Glutamatergic neuron (in vitro differentiated cells): ENCODE measurements at regions not wholly inside any gene's neighbourhood (a gene's known extent, or its start where the extent isn't known, plus 50 kb on each side); places are given as distances from the start of the nearest gene placed in this dataset.
A peak's percentile ranks its signal among the peaks of the same experiment; 100 is the strongest.

Experiments
- DNase-seq: peaks from one replicate; pipeline ENCODE4 v3.0.0; 2022
- H3K27ac Mint-ChIP-seq: one replicate; pipeline ENCODE4 v1.8.0; 2020; ENCODE audit warnings: mild to moderate bottlenecking, mixed read lengths, inconsistent platforms; ENCODE audit not compliant: unreplicated experiment
- H3K27me3 Mint-ChIP-seq: one replicate; pipeline ENCODE4 v1.8.0; 2020; ENCODE audit warnings: mild to moderate bottlenecking, moderate library complexity, mixed read lengths, inconsistent platforms; ENCODE audit not compliant: unreplicated experiment
- H3K36me3 Mint-ChIP-seq: one replicate; pipeline ENCODE4 v1.8.0; 2020; ENCODE audit warnings: mild to moderate bottlenecking, mixed read lengths, inconsistent platforms; ENCODE audit not compliant: unreplicated experiment
- H3K4me1 Mint-ChIP-seq: one replicate; pipeline ENCODE4 v1.8.0; 2020; ENCODE audit warnings: mild to moderate bottlenecking, low read depth, mixed read lengths, inconsistent platforms; ENCODE audit not compliant: unreplicated experiment
- H3K4me3 Mint-ChIP-seq: one replicate; pipeline ENCODE4 v1.8.0; 2020; ENCODE audit warnings: mild to moderate bottlenecking, mixed read lengths, inconsistent platforms; ENCODE audit not compliant: unreplicated experiment
- H3K9me3 Mint-ChIP-seq: one replicate; pipeline ENCODE4 v1.8.0; 2020; ENCODE audit warnings: mild to moderate bottlenecking, moderate library complexity, mixed read lengths, inconsistent platforms; ENCODE audit not compliant: unreplicated experiment
- CTCF ChIP-seq: fragments of 200-600 bp; sonication (generic); IDR thresholded peaks from one replicate; pipeline ENCODE4 v1.5.0; 2021; ENCODE audit not compliant: partially characterized antibody, unreplicated experiment

GRCh38 chr11:90788961-90789360, 566.1 kb upstream of the CHORDC1 start:
- Mint-ChIP-seq H3K27me3 (peaks cover 1% of the 10 kb centered on the region), H3K4me3 (no peak overlapping the region), H3K36me3 (peaks cover 15% of the 10 kb centered on the region), H3K9me3 (peaks cover 2% of the 10 kb centered on the region), H3K4me1 (peaks cover 4% of the 10 kb centered on the region), H3K27ac (no peak overlapping the region)
- TF ChIP-seq CTCF = no peak
- DNase-seq = no peak

DNA sequence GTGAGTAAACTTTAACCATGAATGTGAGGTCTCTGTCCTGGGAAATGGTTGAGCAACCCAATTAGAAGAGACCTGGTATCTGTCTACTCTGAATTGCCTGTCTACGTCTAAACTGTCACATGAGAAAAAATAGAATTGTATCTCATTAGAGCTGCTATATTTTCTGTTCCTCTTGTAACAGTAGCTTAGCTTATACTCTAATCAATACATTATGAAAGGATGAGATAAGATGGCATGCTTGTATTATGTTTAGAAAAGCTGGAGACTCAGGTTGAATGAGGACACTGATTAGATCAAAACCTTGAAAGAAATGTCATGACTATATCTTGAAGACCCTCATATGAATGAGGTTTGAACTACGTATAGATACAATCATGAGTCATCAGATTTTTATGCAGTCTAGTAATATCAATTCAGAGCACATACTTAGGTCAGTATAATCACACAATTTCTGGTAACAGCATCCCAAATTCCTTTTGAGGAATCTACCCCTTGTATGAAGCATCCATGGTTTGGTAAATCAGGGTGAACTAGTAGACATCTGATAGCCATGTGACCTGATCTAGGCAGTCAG, 561.5 kb upstream of the CHORDC1 start:
- Mint-ChIP-seq H3K36me3 (peaks cover 4% of the 10 kb centered on the region), H3K9me3 (peaks cover 2% of the 10 kb centered on the region), H3K4me1 (peaks cover 6% of the 10 kb centered on the region), H3K27ac (no peak overlapping the region), H3K27me3 (no peaks in the 10 kb centered on the region), H3K4me3 (no peak overlapping the region)
- DNase-seq = no peak
- TF ChIP-seq CTCF = no peak

GRCh38 chr11:90783111-90783510, 560.3 kb upstream of the CHORDC1 start:
- no peaks in the 10 kb centered on the region for H3K27me3 Mint-ChIP-seq
- H3K4me1 Mint-ChIP-seq = peaks cover 6% of the 10 kb centered on the region
- DNase-seq = no peak
- no peaks in the 10 kb centered on the region for H3K9me3 Mint-ChIP-seq
- H3K4me3 Mint-ChIP-seq = no peak overlapping the region
- H3K27ac Mint-ChIP-seq = no peak overlapping the region
- H3K36me3 Mint-ChIP-seq = no peaks in the 10 kb centered on the region
- TF ChIP-seq CTCF = no peak

DNA sequence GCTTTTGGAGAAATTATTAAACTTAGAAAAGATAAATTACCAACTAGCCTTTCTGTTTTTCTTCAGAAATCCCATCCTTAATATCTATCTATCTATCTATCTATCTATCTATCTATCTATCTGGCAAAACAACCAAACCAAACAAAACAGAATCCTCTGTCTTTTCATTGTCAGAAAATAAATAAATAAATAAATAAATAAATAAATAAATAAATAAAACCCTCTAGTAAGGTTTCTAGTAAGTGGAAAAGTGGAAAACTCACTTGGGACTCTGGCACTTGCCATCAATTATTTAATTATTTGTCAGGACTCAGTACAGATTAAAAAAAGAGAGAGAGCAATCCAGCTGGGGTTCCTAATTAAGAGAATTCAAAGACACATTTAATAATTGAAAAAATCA, 556.2 kb upstream of the CHORDC1 start:
- no peak for TF ChIP-seq CTCF
- Mint-ChIP-seq H3K9me3 (peaks cover 4% of the 10 kb centered on the region), H3K27me3 (peaks cover 2% of the 10 kb centered on the region), H3K27ac (no peak overlapping the region), H3K4me1 (peaks cover 10% of the 10 kb centered on the region), H3K4me3 (no peak overlapping the region), H3K36me3 (no peaks in the 10 kb centered on the region)
- DNase-seq = no peak

DNA sequence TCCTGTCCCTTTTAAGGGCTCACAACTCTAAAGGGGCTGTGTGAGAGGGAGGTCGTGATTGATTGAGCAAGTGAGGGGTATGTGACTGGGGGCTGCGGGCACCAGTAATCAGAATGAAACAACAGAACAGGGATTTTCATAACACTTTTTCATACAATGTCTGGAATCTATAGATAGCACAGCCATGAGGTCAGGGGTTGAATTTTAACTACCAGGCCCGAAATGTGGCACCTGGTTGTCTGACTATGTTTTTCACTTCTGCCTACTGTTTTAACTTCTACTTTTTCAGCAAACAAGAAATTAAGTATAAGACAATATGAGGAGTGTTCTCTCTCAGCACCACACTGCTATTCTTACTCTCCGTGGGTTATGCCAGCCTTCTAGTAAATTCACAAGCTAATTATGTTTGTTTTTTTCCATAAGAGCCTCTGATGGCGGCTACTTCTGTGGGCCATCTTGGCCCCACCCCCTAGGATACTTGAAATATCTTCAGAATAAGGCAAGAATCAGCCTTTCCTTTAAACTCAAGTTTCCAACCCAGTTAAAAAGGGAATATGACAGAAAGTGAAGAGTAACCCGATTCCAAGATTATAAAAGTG, 552.8 kb upstream of the CHORDC1 start:
- no peak for DNase-seq
- no peak for TF ChIP-seq CTCF
- Mint-ChIP-seq H3K4me3 (no peak overlapping the region), H3K4me1 (peaks cover 8% of the 10 kb centered on the region), H3K27ac (peak overlapping the region; percentile 71), H3K36me3 (peaks cover 6% of the 10 kb centered on the region), H3K9me3 (peaks cover 4% of the 10 kb centered on the region), H3K27me3 (peaks cover 2% of the 10 kb centered on the region)
